GM21619 (cell line): ENCODE measurements at regions not wholly inside any gene's neighbourhood (a gene's known extent, or its start where the extent isn't known, plus 50 kb on each side); places are given as distances from the start of the nearest gene placed in this dataset.
"Not testable (repeated sequence)": the region's sequence is repeated elsewhere in the genome, so short reads cannot be mapped to it uniquely, and the experiment has no call there.

ENCODE experiments used
- ATAC-seq: cut with Tn5 transposase; IDR thresholded peaks from one replicate; pipeline ENCODE4 v1.9.1; 2021; ENCODE audit not compliant: unreplicated experiment

GRCh38 chr12:75812271-75813018 is 219.1 kb downstream of the PHLDA1 start:
- no peak for ATAC-seq

DNA sequence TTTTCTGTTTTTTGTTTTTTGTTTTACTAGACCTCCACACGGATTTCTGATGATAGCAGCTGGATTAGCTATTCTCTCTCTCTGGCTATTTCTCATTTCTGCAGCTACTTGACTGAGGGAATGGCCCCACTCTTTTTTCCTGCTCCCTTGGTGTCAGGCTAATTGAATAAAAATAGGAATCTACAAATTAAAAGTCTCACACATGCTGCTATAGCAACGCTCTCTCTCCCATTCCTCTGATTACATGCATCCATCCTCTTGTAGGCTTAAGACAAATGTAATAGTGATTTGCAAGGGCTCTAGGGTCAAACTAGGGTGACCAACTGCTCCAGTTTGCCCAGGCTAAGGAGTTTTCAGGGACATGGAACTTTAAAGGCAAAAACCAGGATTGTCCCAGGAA is 221.8 kb downstream of the PHLDA1 start:
- no peak for ATAC-seq

DNA sequence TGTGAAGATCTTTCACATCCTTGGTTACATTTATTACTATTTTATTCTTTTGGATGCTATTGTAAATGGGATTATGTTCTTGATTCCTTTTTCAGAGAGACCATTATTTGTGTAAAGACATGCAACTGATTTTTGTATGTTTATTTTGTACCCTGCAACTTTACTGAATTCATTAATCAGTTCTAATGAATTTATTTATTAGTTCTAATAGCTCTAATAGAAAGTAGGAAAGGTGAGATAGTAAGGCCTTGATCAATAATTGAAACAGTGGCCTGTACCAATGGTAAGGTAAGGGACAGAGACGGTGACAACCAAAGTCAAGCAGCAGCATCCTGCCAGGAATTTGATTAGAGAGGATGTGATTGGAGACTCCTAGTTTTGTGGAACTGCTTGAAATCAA is 224.1 kb downstream of the PHLDA1 start:
- no peak for ATAC-seq

DNA sequence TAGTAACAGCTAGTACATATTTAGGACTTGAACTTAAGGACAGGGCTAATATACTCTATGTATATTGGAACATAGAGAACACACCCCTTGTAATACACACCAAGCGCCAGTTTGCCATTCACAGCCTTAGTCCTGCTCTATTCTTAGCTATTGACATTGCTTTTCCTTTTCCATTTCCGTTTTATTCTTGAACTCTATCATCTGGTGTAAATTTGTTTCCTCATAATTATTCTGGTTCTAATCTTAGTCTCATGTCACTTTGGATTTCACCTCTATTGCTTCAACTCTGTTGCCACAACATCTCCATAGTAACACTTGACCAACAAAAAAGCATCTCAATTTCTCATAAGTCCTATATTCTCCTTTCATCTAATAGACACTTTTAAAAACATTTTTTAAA is 225.7 kb downstream of the PHLDA1 start:
- ATAC-seq: no peak

GRCh38 chr12:75805320-75805719 is 226.3 kb downstream of the PHLDA1 start:
- no peak for ATAC-seq

GRCh38 chr12:75798136-75798926 is 233.2 kb downstream of the PHLDA1 start:
- ATAC-seq: no peak

DNA sequence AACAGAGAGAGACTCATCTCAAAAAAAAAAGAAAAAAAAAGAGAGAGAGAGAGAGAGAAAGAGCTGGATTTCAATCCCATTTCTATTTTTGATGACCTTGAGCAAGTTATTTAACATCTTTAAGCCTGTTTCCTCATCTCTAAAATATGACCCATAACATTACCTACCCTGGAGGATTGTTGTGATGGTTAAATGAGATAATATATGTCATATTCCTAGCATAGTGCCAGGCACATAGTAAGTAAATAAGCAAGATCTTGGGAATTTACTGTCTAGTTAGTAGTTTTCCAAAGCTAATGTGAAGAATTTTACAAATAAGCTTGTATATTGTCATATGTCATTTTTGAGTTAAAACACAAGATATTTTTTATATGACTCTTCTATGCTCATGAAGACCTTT is 236.5 kb downstream of the PHLDA1 start:
- no peak for ATAC-seq

- ATAC-seq: no peak
Observed at GRCh38 chr12:75792687-75793086, 238.9 kb downstream of the PHLDA1 start.

- ATAC-seq: no peak
Observed at GRCh38 chr12:75790219-75790618, 241.4 kb downstream of the PHLDA1 start.

- ATAC-seq: not testable (repeated sequence)
Observed at GRCh38 chr12:75787146-75787545, 244.4 kb downstream of the PHLDA1 start.

GRCh38 chr12:75786070-75786469 is 245.5 kb downstream of the PHLDA1 start:
- no peak for ATAC-seq

DNA sequence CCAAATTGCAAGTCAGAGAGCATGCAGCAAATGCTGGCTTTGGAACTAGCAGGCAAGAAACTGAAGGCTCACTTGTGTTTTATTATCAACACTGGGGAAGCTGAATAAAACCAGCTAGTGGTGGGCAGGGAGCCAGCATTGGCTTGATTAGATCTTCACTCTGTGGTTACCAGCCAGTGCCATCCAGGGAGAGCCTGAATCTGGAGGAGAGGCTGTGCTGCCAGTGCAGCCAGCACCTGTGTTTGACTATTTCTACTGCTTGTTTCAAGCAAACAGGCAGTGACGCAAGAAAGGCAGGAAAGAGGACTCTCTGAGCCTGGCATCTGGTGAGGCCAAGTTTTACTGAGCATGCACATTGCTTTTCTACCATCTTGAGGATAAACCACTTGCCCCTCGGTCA is 247.0 kb downstream of the PHLDA1 start:
- no peak for ATAC-seq

DNA sequence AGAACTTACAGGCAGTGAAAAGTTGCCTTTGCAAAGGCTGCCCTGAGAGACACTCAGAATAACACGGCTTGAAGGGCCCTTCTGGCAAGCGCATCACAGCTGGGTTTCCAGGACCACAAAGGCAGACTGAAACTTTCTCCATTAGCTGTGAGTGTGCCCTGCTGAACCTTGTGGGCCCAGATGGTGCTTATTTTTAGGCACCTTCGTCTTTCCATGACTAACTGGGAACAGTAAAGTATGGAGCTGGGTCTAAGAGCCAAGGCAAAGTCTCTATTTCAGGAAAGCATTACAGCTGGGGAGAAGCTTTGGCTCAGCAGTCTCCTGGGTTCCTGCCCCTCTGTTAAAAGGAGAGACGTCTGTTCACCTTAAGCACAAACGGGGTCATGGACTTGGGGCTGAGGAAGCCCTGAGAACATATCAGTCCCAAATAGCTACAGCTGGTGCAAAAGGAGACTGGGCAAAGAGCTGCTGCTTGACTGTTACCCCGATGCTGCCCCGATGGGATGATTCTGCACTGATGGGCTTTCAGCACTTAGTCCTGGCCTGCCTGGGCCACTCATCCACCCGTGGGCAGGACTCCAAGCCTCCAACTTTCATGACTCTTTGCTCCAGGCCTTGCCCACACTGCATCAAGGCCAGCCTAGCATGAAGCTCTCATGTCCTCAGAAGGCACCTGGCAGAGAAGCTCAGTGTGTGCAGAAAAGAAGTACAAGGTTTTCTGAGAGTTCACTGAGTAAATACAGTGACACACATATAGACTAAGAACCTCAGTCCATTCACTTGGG is 248.3 kb downstream of the PHLDA1 start:
- no peak for ATAC-seq

GRCh38 chr12:75782069-75782581 is 249.5 kb downstream of the PHLDA1 start:
- no peak for ATAC-seq

GRCh38 chr12:75781532-75782046 is 250.0 kb downstream of the PHLDA1 start:
- no peak for ATAC-seq

DNA sequence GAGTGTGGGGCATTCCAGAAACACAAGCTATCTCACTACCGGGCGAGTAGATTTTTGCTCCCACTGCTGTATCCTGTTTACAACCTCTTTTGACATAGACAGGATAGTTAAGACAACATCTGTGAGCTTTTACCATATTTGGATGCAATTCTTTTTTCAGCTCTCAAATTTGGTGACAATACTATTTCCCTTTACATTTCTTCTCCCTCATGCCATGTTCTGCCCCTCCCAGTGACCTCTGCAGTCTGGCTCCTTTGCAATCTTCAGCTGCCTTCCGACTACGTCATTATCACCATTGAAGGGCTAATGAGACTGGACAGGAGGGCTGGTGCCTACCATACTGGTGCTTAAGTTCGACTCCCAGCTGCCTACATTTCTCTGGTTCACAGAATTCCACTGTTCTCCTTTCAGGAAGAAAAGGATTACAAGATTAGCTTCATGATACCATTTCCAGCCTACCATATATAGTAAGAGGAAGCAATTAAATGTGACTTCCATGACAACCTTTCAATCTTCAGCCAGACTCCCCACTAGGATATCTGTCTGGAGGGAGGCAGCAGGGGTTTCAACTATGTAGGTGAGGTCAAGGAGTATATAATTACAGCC is 251.6 kb downstream of the PHLDA1 start:
- no peak for ATAC-seq

- ATAC-seq: peak; percentile 73
Observed at GRCh38 chr12:75774261-75775052, 257.1 kb downstream of the PHLDA1 start.

DNA sequence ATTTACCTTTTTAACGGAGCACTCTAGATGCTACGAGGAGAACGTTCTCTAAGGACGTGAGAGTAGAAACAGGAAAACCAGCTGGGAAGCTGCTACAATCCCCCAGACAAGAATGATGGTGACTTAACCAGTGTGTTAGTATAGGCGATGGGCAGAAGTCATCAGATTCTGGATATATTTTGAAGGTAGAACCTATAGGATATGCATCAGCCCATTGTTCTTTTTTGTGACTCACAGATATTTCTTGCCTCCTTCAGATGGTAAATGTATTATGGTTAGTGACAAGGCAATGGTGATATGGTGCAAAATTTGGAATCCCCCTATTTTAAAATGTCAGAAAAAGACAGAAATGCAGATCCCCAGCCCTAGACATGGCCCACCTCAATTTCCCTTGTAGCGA is 258.2 kb downstream of the PHLDA1 start:
- ATAC-seq: no peak

- no peak for ATAC-seq
Observed at GRCh38 chr12:75771023-75771422, 259.6 kb upstream of the KRR1 start.

DNA sequence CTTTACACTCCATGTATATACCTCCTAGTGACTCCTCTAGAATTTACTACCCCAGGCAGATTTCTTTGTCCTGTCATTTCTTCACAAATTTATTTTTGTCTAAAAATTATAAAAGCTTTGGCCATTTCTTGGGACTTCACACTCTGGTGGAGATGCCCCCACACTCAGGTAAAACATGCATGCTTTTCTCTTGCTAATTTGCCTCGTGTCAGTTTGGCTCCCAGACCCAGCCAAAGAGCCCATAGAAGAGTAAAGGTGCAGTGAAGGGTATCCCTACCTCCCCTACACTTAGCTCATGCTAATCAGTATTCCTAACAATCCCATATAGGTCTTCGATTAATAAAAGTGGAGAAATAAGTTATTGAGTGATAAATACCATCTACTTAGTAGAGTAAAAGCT is 256.5 kb upstream of the KRR1 start:
- no peak for ATAC-seq
